ENCODE measurements at regions not wholly inside any gene's neighbourhood (a gene's known extent, or its start where the extent isn't known, plus 50 kb on each side); places are given as distances from the start of the nearest gene placed in this dataset.

DNA sequence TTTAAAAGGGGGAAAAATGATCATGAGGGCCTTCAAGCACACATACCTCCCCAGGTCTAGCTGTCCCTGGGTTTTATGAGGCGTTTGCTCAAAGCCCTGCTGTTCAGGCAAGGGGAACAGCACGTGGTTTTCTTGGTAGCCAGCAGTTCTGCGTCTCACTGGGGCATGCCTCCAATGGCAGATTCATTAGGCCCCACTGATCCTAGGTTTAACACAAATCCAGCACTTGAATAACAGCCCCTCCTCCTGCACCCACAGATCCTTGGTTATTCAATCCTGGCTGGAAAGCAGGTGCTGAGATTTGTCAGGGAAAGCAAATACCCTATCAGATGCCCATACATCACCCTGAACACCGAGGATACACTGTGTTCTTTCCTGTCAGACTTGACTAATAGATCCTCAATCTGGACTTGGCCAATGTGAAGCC lies 106.4 kb downstream of the ZC3H11B start:
- TF ChIP-seq, protein P1, sequence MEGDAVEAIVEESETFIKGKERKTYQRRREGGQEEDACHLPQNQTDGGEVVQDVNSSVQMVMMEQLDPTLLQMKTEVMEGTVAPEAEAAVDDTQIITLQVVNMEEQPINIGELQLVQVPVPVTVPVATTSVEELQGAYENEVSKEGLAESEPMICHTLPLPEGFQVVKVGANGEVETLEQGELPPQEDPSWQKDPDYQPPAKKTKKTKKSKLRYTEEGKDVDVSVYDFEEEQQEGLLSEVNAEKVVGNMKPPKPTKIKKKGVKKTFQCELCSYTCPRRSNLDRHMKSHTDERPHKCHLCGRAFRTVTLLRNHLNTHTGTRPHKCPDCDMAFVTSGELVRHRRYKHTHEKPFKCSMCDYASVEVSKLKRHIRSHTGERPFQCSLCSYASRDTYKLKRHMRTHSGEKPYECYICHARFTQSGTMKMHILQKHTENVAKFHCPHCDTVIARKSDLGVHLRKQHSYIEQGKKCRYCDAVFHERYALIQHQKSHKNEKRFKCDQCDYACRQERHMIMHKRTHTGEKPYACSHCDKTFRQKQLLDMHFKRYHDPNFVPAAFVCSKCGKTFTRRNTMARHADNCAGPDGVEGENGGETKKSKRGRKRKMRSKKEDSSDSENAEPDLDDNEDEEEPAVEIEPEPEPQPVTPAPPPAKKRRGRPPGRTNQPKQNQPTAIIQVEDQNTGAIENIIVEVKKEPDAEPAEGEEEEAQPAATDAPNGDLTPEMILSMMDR (IDR thresholded peaks at IDR 0.05) = no peak
- no peak for TF ChIP-seq POLR2A (IDR thresholded peaks at IDR 0.05)

Measured in heart left ventricle (tissue), 13 donors.